ENCODE measurements at regions not wholly inside any gene's neighbourhood (a gene's known extent, or its start where the extent isn't known, plus 50 kb on each side); places are given as distances from the start of the nearest gene placed in this dataset.

GRCh38 chr16:85510041-85510659 is 103.0 kb upstream of the GSE1 start:
- TF ChIP-seq EP300 (conservative IDR thresholded peaks at IDR 0.05; ENCODE audit: poor library complexity, severe bottlenecking), result no peak
- TF ChIP-seq, protein P1, sequence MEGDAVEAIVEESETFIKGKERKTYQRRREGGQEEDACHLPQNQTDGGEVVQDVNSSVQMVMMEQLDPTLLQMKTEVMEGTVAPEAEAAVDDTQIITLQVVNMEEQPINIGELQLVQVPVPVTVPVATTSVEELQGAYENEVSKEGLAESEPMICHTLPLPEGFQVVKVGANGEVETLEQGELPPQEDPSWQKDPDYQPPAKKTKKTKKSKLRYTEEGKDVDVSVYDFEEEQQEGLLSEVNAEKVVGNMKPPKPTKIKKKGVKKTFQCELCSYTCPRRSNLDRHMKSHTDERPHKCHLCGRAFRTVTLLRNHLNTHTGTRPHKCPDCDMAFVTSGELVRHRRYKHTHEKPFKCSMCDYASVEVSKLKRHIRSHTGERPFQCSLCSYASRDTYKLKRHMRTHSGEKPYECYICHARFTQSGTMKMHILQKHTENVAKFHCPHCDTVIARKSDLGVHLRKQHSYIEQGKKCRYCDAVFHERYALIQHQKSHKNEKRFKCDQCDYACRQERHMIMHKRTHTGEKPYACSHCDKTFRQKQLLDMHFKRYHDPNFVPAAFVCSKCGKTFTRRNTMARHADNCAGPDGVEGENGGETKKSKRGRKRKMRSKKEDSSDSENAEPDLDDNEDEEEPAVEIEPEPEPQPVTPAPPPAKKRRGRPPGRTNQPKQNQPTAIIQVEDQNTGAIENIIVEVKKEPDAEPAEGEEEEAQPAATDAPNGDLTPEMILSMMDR (IDR thresholded peaks at IDR 0.05; ENCODE audit: poor library complexity, severe bottlenecking), result no peak
- TF ChIP-seq EZH2 (IDR thresholded peaks at IDR 0.05; ENCODE audit: borderline replicate concordance, insufficient read depth, low read length, poor library complexity, severe bottlenecking), result no peak
- TF ChIP-seq SMC3 (conservative IDR thresholded peaks at IDR 0.05; ENCODE audit: poor library complexity), result no peak
- TF ChIP-seq RAD21 (conservative IDR thresholded peaks at IDR 0.05), result no peak
